Vagina (tissue), 2 donors: ENCODE measurements at regions not wholly inside any gene's neighbourhood (a gene's known extent, or its start where the extent isn't known, plus 50 kb on each side); places are given as distances from the start of the nearest gene placed in this dataset.

ENCODE experiments used
- DNase-seq, 2 donors: peaks; one replicate each; pipeline ENCODE4 v3.0.0-alpha.2; 2017; ENCODE audit errors: extremely low spot score in 2 of 2
- H3K27ac ChIP-seq: fragments of 200-600 bp; sonication (generic); one replicate; pipeline ENCODE4 v1.5.1; 2019
- H3K27me3 ChIP-seq: fragments of 200-600 bp; sonication (generic); one replicate; pipeline ENCODE4 v1.5.1; 2019
- H3K36me3 ChIP-seq, 2 donors: fragments of 200-600 bp; sonication (generic); one replicate each; pipeline ENCODE4 v1.5.1; 2017 to 2019
- H3K4me1 ChIP-seq: fragments of 200-600 bp; sonication (generic); one replicate; pipeline ENCODE4 v1.5.1; 2019
- H3K4me3 ChIP-seq, 2 donors: fragments of 200-600 bp; sonication (generic); 1 replicate in 1 of 2; 2 replicates in 1 of 2; pipeline ENCODE4 v1.5.1; 2016 to 2019
- H3K9me3 ChIP-seq: fragments of 200-600 bp; sonication (generic); one replicate; pipeline ENCODE4 v1.5.1; 2019
- CTCF ChIP-seq, 3 experiments: fragments of 450-650 bp in 2 of 3; fragments of 200-600 bp in 1 of 3; sonication (generic) in 1 of 3; IDR thresholded peaks; one replicate each; pipeline ENCODE4 v1.5.1; 2017 to 2019; ENCODE audit warnings: antibody characterized with exemption in 3 of 3, mild to moderate bottlenecking in 2 of 3, moderate library complexity in 2 of 3
- POLR2A ChIP-seq, 2 donors: fragments of 450-650 bp; IDR thresholded peaks; one replicate each; pipeline ENCODE4 v1.6.1; 2017; ENCODE audit warnings: antibody characterized with exemption in 2 of 2, mild to moderate bottlenecking in 2 of 2, moderate library complexity in 2 of 2
- POLR2AphosphoS5 ChIP-seq, 2 donors: sonication (generic); formaldehyde crosslinking; IDR thresholded peaks; one replicate each; pipeline ENCODE4 v1.9.0; 2017; ENCODE audit warnings: antibody characterized with exemption in 2 of 2, mild to moderate bottlenecking in 2 of 2, low read depth in 1 of 2; ENCODE audit not compliant: insufficient read depth in 1 of 2
- intact Hi-C: fragments of 100-400 bp; cut with DNase I; formaldehyde crosslinking; loops from one replicate; pipeline ENCODE4 v1.15.1; 2023

GRCh38 chr1:185404291-185404690, 87.2 kb upstream of the IVNS1ABP start:
- Histone ChIP-seq H3K27ac (peak overlapping the region; percentile 66), H3K4me3 (peak overlapping the region; percentile 27 to 28)

GRCh38 chr1:185402930-185403329, 85.9 kb upstream of the IVNS1ABP start:
- Histone ChIP-seq H3K27me3 (no peaks in the 10 kb centered on the region), H3K4me3 (no peak overlapping the region), H3K36me3 (no peaks in the 10 kb centered on the region), H3K9me3 (no peaks in the 10 kb centered on the region), H3K27ac (peak overlapping the region; percentile 63), H3K4me1 (peaks cover 22% of the 10 kb centered on the region)
- DNase-seq: no peak
- no peak for TF ChIP-seq POLR2A (IDR thresholded peaks at IDR 0.05)
- TF ChIP-seq CTCF (IDR thresholded peaks at IDR 0.05): no peak
- no peak for TF ChIP-seq POLR2AphosphoS5 (IDR thresholded peaks at IDR 0.05; ENCODE audit: insufficient read depth in 1 of 2, low read depth in 1 of 2)
- intact Hi-C loops: no loop called here

More at GRCh38 chr1:185404291-185404690, 87.2 kb upstream of the IVNS1ABP start:
- Histone ChIP-seq H3K9me3 (no peaks in the 10 kb centered on the region), H3K36me3 (no peaks in the 10 kb centered on the region), H3K27me3 (no peaks in the 10 kb centered on the region), H3K4me1 (peaks cover 22% of the 10 kb centered on the region)
- TF ChIP-seq POLR2A (IDR thresholded peaks at IDR 0.05) (no peak), POLR2AphosphoS5 (IDR thresholded peaks at IDR 0.05; ENCODE audit: insufficient read depth in 1 of 2, low read depth in 1 of 2) (no peak), CTCF (IDR thresholded peaks at IDR 0.05) (no peak)
- DNase-seq: no peak
- intact Hi-C loops: no loop called here

- Histone ChIP-seq H3K36me3 (no peaks in the 10 kb centered on the region), H3K27ac (peak overlapping the region; percentile 48), H3K9me3 (no peaks in the 10 kb centered on the region), H3K27me3 (no peaks in the 10 kb centered on the region), H3K4me3 (no peak overlapping the region), H3K4me1 (peaks cover 22% of the 10 kb centered on the region)
- TF ChIP-seq POLR2A (IDR thresholded peaks at IDR 0.05) (no peak), CTCF (IDR thresholded peaks at IDR 0.05) (no peak)
- no peak for DNase-seq
- intact Hi-C loops: no loop called here
Measured at GRCh38 chr1:185401019-185401418, 84.0 kb upstream of the IVNS1ABP start.

- TF ChIP-seq CTCF (IDR thresholded peaks at IDR 0.05) (no peak), POLR2AphosphoS5 (IDR thresholded peaks at IDR 0.05; ENCODE audit: insufficient read depth in 1 of 2, low read depth in 1 of 2) (no peak), POLR2A (IDR thresholded peaks at IDR 0.05) (no peak)
- intact Hi-C loops: no loop called here
Measured at GRCh38 chr1:185400052-185400451, 83.0 kb upstream of the IVNS1ABP start.

GRCh38 chr1:185398599-185398998, 81.6 kb upstream of the IVNS1ABP start:
- Histone ChIP-seq H3K27me3 (no peaks in the 10 kb centered on the region), H3K36me3 (no peaks in the 10 kb centered on the region), H3K27ac (no peak overlapping the region), H3K9me3 (no peaks in the 10 kb centered on the region), H3K4me3 (no peak overlapping the region), H3K4me1 (peaks cover 11% of the 10 kb centered on the region)
- no peak for DNase-seq
- TF ChIP-seq POLR2AphosphoS5 (IDR thresholded peaks at IDR 0.05; ENCODE audit: insufficient read depth in 1 of 2, low read depth in 1 of 2): no peak
- TF ChIP-seq CTCF (IDR thresholded peaks at IDR 0.05): no peak
- no peak for TF ChIP-seq POLR2A (IDR thresholded peaks at IDR 0.05)
- intact Hi-C loops: no loop called here

More at GRCh38 chr1:185400052-185400451, 83.0 kb upstream of the IVNS1ABP start:
- H3K4me1 ChIP-seq: peaks cover 16% of the 10 kb centered on the region
- no peaks in the 10 kb centered on the region for H3K27me3 ChIP-seq
- no peak for DNase-seq
- peak overlapping the region; percentile 48 for H3K27ac ChIP-seq
- no peaks in the 10 kb centered on the region for H3K36me3 ChIP-seq
- H3K4me3 ChIP-seq: no peak overlapping the region
- no peaks in the 10 kb centered on the region for H3K9me3 ChIP-seq
